22Rv1 (cell line): ENCODE measurements at regions not wholly inside any gene's neighbourhood (a gene's known extent, or its start where the extent isn't known, plus 50 kb on each side); places are given as distances from the start of the nearest gene placed in this dataset.

Experiments
- CTCF ChIP-seq: fragments of 450-650 bp; IDR thresholded peaks from 2 replicates; pipeline ENCODE4 v1.5.1; 2017; ENCODE audit warnings: mild to moderate bottlenecking
- ZFX ChIP-seq: fragments of 450-650 bp; IDR thresholded peaks from 2 replicates; pipeline ENCODE4 v1.6.1; 2017; ENCODE audit warnings: antibody characterized with exemption, borderline replicate concordance

GRCh38 chr13:107252021-107252420, 684.1 kb upstream of the ARGLU1 start:
- no peak for TF ChIP-seq CTCF
- no peak for TF ChIP-seq ZFX
